HG03469 (cell line): ENCODE measurements at regions not wholly inside any gene's neighbourhood (a gene's known extent, or its start where the extent isn't known, plus 50 kb on each side); places are given as distances from the start of the nearest gene placed in this dataset.

Experiments
- ATAC-seq: cut with Tn5 transposase; IDR thresholded peaks from one replicate; pipeline ENCODE4 v1.9.1; 2021; ENCODE audit warnings: mild to moderate bottlenecking, moderate library complexity, moderate number of reproducible peaks; ENCODE audit not compliant: unreplicated experiment

DNA sequence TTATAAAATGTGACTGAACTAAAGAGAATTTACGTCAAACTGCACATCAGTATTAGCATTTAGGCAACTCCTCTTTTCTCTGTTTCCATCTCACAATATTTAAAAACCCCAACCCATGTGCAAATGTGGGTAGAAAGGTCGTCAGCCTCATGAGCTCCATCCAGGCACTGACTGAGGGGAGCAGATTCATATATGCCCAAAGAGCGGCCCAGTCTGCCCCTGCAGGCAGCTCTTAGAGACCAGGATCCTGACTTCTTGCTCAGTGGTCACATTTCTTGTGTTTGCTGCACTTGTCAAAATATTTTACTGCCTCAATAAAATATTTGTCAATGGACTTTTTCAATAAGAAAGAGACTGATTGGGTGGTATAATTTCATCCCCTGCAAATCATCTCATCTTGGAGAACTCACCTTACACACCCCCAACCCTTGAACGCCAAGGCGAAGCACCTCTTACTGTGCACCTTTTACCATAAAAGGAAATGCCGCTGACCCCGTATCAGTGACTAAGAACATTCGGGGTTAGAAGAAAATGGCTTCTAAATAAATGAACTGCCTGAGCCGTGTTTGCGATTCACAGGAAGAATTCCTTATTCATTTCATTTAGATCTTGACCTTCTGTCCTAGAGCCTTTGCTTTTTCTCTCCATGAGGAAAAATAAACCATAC lies 418.8 kb downstream of the BCL11B start:
- no peak for ATAC-seq

DNA sequence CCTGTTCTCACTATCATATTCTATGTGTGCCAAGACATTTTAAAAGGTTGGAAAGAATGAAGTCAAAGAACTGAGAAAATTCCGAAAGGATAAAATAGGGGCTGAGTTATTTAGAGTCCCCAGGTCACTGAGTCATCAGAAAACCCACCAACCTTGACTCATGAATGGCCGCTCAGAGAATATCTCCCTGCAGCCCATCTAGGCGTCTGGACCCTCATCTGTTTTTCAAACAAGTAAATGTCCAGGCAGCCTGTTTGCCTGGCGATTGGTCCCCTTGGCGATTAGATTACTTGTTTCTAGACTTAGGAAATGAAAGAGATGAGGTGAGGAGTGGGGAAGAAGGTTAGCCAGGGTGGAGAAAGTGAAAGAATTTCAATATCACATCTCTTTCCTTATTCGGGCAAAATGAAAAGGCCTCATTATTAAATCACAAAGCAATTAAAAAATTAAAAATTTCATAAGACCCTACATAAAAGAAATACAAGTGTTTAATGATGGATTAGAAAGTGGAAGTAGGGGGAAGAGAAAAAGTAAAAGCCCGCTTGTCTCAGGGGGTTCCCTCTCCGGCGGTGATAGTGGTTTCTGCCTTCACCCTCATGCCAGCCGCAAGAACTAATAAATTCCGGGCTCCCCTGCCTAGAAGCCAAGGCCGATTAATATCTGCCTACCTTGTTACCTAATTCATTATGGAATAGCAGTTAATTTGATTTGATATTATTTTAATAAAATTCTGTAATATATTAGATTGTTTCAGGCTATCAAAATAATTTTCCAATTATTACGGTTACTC lies 415.9 kb downstream of the BCL11B start:
- ATAC-seq = no peak

DNA sequence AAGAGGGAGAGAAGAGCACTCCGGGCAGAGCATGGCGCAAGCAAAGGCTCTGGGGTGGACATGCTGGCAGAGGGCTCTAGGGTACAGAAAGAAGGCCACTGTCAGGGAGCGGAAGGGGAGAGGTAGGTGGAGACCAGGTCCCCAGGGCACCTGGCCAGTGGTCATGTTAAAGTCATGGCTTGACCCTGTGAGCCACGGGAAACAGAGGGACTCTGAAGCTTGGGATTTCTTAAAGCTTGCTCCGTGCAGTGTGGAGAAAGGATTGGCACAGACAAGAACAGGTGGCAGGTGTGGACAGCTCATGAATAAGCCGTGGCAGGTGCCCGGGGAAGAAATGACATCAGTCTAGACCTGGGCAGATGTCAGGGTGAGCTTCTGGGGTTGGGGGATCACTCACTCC lies 413.8 kb downstream of the BCL11B start:
- ATAC-seq = no peak

DNA sequence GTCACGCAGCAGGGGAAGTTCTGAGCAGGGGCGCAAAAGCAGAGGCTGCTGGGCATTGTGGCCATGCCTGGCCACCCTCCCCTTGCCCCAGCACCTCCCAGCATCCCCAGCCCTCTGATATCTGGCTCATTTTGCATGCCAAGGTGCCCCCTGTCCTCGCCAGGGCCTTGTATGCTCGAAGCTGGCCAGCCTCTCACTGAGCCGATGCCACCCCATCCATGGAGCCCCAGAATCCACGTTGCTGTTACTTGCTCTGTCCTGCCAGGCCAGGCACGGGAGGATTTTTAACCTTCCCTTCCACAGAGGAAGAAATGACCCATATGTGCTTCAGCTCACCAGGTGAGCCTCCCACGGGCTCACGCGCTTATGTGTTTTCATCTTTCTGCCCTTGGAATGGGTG lies 413.4 kb downstream of the BCL11B start:
- no peak for ATAC-seq

DNA sequence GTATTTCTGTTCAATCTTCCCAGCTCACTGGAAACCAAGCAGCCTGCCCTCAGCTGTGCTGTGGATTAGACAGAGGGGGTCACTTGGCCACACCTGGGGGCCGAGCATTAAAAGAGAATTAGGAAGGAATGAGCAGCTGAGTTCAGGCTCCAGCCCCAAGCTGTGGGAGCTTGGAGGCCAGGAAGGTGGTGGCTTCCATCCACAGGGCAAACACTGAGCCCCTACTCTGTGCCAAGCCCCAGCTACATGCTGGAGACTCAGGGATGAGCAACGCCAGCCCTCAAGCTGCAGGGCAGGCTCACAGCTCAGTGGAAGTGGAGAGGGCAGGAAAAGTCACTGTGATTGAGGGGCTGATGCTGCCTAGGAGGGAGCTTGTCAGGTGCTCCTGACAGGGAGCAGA lies 412.7 kb downstream of the BCL11B start:
- no peak for ATAC-seq

DNA sequence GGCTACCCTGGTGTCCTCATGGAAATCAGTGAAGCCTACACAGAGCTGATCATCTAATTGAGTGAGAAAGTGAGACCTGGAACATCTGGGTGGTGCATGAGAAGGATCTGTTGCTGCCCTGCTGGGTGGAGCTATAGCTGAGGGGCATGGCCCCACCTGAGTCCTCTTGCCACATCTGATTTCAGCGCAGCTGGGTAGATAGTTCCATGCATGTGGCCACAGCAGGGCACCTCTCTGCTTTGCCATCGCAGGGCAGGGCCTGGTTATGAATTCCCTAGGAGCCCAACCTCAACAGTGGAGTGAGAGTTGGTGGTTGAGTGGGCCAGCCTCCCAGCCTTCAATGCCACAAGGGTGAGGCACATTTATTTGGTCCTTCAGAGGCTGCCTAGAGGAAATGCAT lies 407.8 kb downstream of the BCL11B start:
- ATAC-seq = no peak

DNA sequence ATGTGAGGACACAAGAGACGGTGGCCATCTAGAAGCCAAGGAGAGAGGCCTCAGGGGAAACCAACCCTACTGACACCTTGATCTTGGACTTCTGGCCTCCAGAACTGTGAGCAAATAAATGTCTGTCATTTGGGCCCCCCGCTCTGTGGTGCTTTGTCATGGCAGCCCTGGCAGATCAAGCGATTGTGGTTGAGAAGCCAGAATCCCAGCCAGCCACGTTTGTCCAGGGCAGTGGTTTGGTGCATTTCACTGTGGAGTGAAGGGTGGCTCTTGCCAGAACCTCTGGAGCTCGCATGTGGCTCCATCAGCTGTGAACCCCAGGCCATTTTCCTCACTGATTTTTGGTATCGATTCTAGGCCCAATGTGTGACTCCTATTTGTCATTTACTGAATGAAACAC lies 404.9 kb downstream of the BCL11B start:
- ATAC-seq = no peak

DNA sequence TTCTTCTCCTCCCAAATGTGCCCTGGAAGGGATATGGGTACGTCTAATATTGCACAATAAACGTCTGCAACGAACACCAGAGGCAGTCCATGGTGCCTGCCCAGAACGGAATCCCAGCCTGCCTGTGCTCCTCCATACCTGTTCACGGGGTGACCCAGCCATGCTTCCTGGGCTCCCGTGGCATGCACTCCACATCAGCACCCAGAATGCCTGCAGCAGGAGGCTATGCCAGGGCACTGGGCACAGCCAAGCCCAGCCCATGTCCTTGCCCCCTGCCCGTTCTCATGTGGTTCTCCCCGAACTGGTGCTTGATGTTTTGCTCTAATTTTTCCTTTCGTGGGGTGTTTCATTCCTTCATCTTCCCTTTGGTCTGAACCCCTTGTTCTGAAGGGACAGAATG lies 404.3 kb downstream of the BCL11B start:
- no peak for ATAC-seq

DNA sequence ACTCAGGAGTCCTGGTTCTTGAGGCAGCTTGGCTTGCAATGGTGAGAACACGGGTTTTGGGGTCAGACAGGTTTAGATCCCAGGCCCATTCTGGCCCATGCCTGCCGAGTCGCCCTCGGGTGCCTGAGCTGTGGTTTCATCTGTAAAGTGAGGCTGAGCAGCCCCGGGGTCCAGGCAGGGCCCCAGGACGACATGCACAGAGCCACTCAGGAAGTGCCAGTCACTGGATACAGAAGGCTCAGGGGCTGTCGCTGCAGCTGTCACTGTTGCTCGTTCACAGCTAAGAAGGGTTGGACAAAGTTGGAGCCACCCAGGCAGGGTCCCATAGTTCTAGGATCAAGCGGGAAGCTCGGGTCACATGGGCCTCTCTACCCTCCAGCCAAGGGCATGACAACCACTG lies 403.1 kb downstream of the BCL11B start:
- ATAC-seq = no peak

DNA sequence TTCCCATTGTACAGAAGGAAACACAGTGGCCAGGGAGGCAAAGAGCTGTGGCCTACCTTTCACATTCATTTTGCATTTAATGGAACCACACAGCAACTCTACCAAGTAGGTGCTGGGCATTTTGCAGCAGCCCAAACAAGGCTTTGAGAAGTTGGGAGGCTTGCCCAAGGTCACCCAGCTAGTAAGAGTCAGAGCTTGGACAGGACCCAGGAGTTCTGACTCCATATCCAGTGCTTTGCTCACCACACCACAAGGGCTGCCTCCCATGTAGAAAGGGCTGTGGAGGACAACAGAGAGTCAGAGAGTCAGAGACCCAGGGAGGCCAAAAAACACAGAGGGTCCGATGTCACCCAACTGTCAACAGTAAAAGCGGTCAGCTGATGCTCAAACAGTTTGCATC lies 400.2 kb downstream of the BCL11B start:
- no peak for ATAC-seq

DNA sequence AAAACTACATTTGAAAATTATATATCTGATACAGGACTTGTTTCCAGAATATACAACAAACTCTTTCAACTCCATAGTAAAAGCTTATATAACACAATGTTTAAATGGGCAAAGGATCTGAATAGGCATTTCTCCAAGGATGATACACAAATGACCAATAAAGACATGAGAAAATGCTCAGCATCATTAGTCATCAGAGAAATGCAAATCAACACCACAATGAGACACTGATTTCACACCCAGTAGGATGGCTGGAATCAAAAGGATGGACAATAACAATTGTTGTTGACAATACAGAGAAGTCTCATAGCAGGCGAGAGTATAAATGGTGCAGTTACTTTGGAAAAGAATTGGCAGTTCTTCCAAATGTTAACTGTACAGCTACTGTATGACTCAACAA lies 394.9 kb downstream of the BCL11B start:
- ATAC-seq = no peak

DNA sequence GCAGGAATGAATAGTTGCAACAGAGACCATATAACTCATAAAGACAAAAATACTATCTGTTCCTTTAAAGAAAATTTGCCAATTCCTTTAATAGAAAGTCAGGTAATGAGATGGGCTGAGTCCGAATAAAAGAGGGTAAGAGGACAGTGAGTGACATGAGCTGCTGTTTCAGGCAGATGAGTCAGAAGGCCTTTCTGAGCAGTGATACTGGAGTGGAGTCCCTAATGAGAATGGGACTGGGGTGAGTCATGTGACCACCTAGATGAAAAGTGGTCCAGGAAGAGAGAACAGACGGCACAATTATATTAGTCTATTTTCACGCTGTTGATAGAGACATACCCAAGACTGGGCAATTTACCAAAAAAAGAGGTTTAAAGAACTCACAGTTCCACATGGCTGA lies 393.7 kb downstream of the BCL11B start:
- no peak for ATAC-seq

DNA sequence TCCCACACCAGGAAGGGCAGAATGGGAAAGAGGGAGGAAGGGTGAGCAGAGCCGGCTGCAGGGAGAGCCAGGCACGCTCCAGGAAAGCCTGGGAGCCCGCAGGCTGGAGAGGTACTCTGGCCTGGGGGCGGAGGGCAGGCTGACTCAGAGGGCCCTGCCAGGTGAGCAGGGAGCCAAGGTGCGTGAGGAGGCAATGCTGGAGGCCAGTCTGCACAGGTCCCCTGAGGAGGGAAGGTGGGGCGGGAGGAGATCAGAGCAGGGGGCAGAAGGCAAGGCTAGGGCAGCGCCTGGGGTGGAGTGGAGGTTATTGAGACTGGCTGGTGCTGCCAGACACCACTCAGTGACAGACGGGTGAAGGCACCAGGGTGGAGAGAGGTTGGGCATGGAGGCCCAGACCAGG lies 385.0 kb downstream of the BCL11B start:
- ATAC-seq = no peak

DNA sequence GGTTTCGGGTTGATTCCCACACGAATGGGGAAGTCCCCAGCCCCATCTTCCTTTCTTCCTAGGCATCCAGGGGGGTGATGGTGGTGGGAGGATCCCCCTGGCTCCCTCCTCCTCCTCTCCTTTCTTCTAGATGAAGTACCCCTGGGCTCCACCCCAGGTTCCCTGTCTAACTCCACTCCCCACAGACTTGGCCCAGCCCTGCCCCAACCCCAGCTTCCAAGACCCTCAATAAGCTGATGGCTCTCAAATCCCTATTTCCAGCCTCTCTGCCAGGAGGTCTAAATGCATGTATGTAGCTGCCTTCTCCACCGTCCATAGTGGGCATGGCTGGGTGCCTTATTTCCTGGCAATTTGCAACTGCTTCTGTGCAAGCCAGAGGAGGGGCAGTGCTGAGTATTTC lies 383.7 kb downstream of the BCL11B start:
- ATAC-seq = no peak

DNA sequence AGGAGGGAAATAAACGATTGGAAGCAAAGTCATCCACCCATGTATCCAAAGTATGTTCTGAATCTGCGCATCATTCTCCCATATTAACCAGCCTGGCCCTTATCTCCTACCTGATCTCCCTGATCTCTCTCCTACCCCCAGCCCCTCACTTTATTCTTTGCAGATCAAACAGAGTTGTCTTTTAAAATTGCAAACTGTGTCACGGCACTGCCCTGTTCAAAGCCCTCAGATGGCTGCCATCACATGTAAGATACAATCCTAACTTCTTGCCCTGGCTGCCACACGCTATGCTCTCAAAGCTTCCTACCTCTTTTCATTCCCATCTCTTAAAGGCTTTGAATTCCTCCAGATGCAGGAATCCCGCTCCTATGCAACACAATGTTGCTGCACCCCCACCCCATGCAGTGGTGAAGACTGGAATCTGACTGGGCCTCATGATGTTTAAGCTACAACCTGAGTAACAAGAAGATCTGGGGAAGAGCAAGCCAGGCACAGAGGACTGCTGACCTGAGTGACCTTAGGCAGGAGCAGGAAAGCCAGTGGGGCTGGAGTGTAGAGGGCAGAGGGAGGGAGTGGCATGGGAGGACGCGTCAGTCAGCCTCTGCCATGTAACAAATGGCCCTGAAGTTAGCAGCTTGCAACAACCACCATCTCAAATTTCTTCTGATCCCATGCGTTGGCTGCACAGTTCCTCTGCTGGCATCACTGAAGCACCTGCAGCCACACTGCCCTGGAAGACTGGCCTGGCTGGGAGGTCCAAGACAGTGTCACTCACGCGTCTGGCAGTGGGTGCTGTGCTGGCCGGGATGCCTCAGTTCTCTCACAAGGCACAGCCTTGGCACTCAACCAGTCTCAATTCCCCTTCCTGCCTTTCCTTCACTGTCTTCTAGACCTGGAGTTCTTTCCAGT lies 382.8 kb downstream of the BCL11B start:
- ATAC-seq = no peak

DNA sequence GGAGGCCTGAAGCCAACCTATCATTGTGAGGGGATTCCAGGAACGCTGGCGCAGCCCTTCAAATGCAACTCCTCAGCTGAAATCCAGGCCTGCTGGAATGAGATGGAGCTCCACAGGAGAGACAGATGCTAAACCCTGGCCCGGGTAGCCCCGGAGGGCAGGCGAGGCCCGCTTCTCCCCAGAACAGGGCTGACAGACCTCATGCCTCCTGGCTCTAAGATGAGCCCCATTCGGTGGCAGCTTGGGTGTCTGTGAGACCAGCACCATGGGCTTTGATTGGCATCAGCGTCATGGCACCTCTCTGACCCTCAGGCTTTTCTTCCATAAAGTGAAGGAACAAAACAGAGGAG lies 382.2 kb downstream of the BCL11B start:
- ATAC-seq = no peak

DNA sequence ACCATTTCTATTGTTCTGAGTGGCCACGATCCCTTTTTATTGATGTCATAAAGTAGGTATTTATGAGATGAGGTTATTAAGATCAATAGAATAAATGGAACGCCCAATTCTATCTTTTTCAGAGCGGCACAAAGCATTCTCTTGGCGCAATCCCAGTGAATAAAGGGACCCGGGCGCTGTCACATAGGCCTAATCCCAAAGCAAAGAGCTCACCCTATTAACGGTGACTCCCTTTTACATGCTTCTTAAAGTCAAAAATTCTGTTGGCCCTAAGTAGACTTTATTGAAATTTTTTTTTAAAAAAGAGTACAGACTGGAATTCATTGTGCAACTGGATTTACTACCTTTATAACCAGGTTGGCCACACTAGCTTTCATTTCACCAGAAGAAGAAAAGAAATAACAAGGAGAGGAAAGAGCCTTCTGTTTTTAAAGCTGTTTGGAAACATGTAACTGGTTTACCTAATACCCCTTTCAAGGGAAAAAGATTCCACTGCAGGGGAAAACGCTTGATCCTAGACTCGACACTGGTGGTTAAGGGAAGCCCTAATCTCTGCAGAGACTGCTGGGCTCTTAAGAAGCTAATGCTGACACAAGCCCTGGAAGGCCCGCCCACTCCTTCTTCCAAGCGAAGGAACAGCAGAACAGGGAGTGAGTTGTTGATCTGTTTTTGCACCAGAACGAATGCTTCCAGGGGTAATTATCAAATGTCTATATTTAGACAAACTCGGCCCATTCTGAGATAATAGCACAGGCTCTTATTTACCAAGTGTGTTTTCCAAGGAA lies 381.2 kb downstream of the BCL11B start:
- no peak for ATAC-seq

DNA sequence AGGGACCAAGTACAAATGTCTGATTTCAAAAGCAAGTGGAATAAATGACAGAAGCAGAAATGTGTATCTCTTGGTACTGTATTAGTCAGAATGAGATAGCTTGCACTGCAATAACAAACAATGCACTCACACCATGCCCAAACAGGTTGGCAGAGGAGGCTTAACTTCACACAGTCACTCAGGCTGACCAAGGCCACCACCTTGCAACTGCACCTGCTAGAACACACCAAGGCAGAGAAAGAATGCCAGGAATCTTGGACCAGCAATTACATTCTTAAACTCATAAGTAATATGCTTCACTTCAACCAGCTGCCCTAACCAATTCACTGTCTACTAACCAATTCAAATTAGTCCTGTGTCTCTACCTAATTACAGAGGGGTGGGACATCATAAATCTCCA lies 378.3 kb downstream of the BCL11B start:
- ATAC-seq = no peak

DNA sequence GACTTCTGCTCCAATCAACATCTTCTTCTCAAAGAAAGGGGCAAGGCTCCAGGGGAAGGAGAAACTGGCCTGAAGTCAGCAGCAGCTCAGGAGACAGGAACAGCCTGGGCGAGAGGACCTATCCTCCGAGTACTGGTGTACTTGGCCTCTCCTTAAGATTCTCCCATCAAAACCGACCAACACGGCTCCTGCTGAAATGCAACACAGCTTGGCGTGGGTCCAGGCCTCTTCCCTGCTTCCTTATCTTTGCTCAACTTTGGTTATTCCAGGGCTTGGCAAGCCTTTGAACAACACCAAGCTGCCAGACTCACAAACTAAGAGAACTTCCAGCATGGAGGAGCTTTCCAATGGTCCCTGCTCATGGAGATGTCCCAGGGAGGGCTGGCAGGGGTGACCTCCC lies 377.4 kb downstream of the BCL11B start:
- no peak for ATAC-seq

DNA sequence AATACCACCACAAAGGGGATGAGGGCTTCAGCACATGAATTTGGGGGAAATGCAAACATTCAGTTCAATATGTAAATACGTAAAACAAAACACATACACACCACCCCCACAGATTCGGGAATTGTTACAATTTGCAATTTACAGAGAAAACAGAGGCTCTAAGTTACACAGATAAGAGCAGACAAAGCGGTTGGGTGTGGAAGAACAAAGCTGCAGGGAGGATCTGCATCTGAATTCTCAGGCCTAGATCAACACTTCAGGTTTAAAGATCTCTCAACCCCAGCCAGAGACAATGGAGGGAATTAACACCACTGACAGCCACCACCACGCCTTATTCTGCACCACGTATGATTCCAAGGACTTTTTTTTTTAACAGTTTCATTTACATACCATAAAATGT lies 375.5 kb downstream of the BCL11B start:
- ATAC-seq = no peak
